ENCODE measurements at regions not wholly inside any gene's neighbourhood (a gene's known extent, or its start where the extent isn't known, plus 50 kb on each side); places are given as distances from the start of the nearest gene placed in this dataset.
"Not testable (repeated sequence)": the region's sequence is repeated elsewhere in the genome, so short reads cannot be mapped to it uniquely, and the experiment has no call there.

GRCh38 chr1:165147799-165148198 is 208.7 kb downstream of the LMX1A start:
- no peak for DNase-seq (ENCODE audit: low read depth)

GRCh38 chr1:165144757-165145397 is 211.6 kb downstream of the LMX1A start:
- peak; percentile 58 for DNase-seq (ENCODE audit: low read depth)

GRCh38 chr1:165143437-165144065 is 213.0 kb downstream of the LMX1A start:
- DNase-seq (ENCODE audit: low read depth) = no peak

GRCh38 chr1:165138960-165139359 is 217.6 kb downstream of the LMX1A start:
- no peak for DNase-seq (ENCODE audit: low read depth)

GRCh38 chr1:165137551-165138316 is 218.8 kb downstream of the LMX1A start:
- DNase-seq (ENCODE audit: low read depth) = no peak

GRCh38 chr1:165134431-165134830 is 222.1 kb downstream of the LMX1A start:
- no peak for DNase-seq (ENCODE audit: low read depth)

GRCh38 chr1:165129568-165130164 is 226.8 kb downstream of the LMX1A start:
- peak; percentile 50 for DNase-seq (ENCODE audit: low read depth)

GRCh38 chr1:165124772-165125171 is 231.7 kb downstream of the LMX1A start:
- no peak for DNase-seq (ENCODE audit: low read depth)

GRCh38 chr1:165119086-165119485 is 237.4 kb downstream of the LMX1A start:
- DNase-seq (ENCODE audit: low read depth) = no peak

- DNase-seq (ENCODE audit: low read depth) = no peak
Observed at GRCh38 chr1:165117482-165117881, 239.0 kb downstream of the LMX1A start.

GRCh38 chr1:165116732-165117131 is 239.8 kb downstream of the LMX1A start:
- peak; percentile 90 for DNase-seq (ENCODE audit: low read depth)

GRCh38 chr1:165116171-165116570 is 240.3 kb downstream of the LMX1A start:
- peak; percentile 5 for DNase-seq (ENCODE audit: low read depth)

- DNase-seq (ENCODE audit: low read depth) = no peak
Observed at GRCh38 chr1:165114889-165115285, 241.6 kb downstream of the LMX1A start.

GRCh38 chr1:165114022-165114888 is 242.3 kb downstream of the LMX1A start:
- peak; percentile 37 for DNase-seq (ENCODE audit: low read depth)

GRCh38 chr1:165112260-165112659 is 244.3 kb downstream of the LMX1A start:
- DNase-seq (ENCODE audit: low read depth) = no peak

GRCh38 chr1:165109013-165109412 is 247.5 kb downstream of the LMX1A start:
- no peak for DNase-seq (ENCODE audit: low read depth)

GRCh38 chr1:165092542-165093162 is 263.9 kb downstream of the LMX1A start:
- not testable (repeated sequence) for DNase-seq (ENCODE audit: low read depth)

- peak; percentile 10 for DNase-seq (ENCODE audit: low read depth)
Observed at GRCh38 chr1:165080253-165080896, 276.1 kb downstream of the LMX1A start.

GRCh38 chr1:165078391-165078790 is 278.1 kb downstream of the LMX1A start:
- DNase-seq (ENCODE audit: low read depth) = no peak

GRCh38 chr1:165075725-165076370 is 280.7 kb downstream of the LMX1A start:
- peak; percentile 42 for DNase-seq (ENCODE audit: low read depth)

Measured in iris pigment epithelial cell (primary cell).